Endodermal cell (in vitro differentiated cells): ENCODE measurements at regions not wholly inside any gene's neighbourhood (a gene's known extent, or its start where the extent isn't known, plus 50 kb on each side); places are given as distances from the start of the nearest gene placed in this dataset.
"Not testable (repeated sequence)": the region's sequence is repeated elsewhere in the genome, so short reads cannot be mapped to it uniquely, and the experiment has no call there.

Experiments used
- DNase-seq: peaks from one replicate; pipeline ENCODE4 v3.0.0-alpha.2; 2017
- H3K27ac ChIP-seq: 2 replicates; pipeline ENCODE4 v1.5.1; 2013; ENCODE audit warnings: mild to moderate bottlenecking, low read depth, low read length, moderate library complexity
- H3K27me3 ChIP-seq: 2 replicates; pipeline ENCODE4 v1.6.1; 2013; ENCODE audit warnings: mild to moderate bottlenecking, low read length, moderate library complexity; ENCODE audit not compliant: insufficient read depth, control insufficient read depth, poor library complexity, severe bottlenecking
- H3K36me3 ChIP-seq: 2 replicates; pipeline ENCODE4 v1.7.0; 2013; ENCODE audit warnings: mild to moderate bottlenecking, low read length, moderate library complexity; ENCODE audit not compliant: control insufficient read depth, insufficient read depth
- H3K4me1 ChIP-seq: one replicate; pipeline ENCODE4 v1.7.0; 2013; ENCODE audit warnings: low read length; ENCODE audit not compliant: control insufficient read depth, insufficient read depth
- H3K4me3 ChIP-seq: 2 replicates; pipeline ENCODE4 v1.5.1; 2013; ENCODE audit warnings: mild to moderate bottlenecking, low read length, moderate library complexity
- H3K9ac ChIP-seq: 2 replicates; pipeline ENCODE4 v1.6.1; 2013; ENCODE audit warnings: mild to moderate bottlenecking, low read length, moderate library complexity; ENCODE audit not compliant: poor library complexity, severe bottlenecking; ENCODE audit errors: extremely low read depth
- H3K9me3 ChIP-seq: 2 replicates; pipeline ENCODE4 v1.6.1; 2013; ENCODE audit warnings: mild to moderate bottlenecking, low read length, moderate library complexity; ENCODE audit not compliant: control insufficient read depth
- H3K27ac Mint-ChIP-seq: 2 replicates; pipeline ENCODE4 v1.8.0; 2020; ENCODE audit warnings: mixed read lengths
- H3K27me3 Mint-ChIP-seq: 2 replicates; pipeline ENCODE4 v1.8.0; 2021; ENCODE audit warnings: mild to moderate bottlenecking, mixed read lengths; ENCODE audit not compliant: insufficient read depth
- H3K36me3 Mint-ChIP-seq: 2 replicates; pipeline ENCODE4 v1.8.0; 2020; ENCODE audit warnings: low read depth, mixed read lengths
- H3K4me1 Mint-ChIP-seq: 2 replicates; pipeline ENCODE4 v1.8.0; 2020; ENCODE audit warnings: mixed read lengths
- H3K4me3 Mint-ChIP-seq: 2 replicates; pipeline ENCODE4 v1.8.0; 2020; ENCODE audit warnings: mild to moderate bottlenecking, moderate library complexity, mixed read lengths
- H3K9me3 Mint-ChIP-seq: 2 replicates; pipeline ENCODE4 v1.8.0; 2020; ENCODE audit warnings: mild to moderate bottlenecking, mixed read lengths
- WGBS, 2 experiments: methylation state at CpG; one replicate each; pipeline versions ENCODE4 v1.1.5 to v1.1.7; 2013; ENCODE audit warnings: missing lambda C conversion rate in 2 of 2, mixed read lengths in 1 of 2; ENCODE audit not compliant: insufficient coverage in 1 of 2, insufficient read length in 1 of 2; 5-methylcytosine and 5-hydroxymethylcytosine counted together
- TF ChIP-seq, protein P1 (sequence below): fragments of 200-600 bp; sonication (generic); conservative IDR thresholded peaks from 2 replicates; pipeline ENCODE4 v1.5.0; 2021; ENCODE audit warnings: antibody characterized with exemption, mild to moderate bottlenecking

DNA sequence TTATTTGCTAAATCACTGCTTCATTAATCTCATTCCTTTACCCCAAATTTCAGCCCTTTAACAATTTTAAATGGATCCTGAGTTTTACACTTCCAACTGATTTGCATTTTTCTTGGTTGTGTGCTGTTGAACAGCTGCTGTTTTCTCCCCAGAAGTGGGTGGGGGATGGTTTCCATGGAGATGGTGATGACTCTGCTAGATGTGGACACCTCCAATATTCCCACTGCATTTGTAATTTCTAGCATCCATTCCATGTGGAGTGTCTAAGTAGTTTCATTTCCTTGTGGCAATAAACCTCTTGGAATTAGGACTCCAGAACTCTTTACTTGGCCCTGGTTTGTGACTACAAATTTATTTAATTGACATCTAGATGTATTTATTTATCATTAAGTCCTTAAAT is 330.4 kb downstream of the GBA3 start:
- H3K27ac ChIP-seq = no peak overlapping the region

DNA sequence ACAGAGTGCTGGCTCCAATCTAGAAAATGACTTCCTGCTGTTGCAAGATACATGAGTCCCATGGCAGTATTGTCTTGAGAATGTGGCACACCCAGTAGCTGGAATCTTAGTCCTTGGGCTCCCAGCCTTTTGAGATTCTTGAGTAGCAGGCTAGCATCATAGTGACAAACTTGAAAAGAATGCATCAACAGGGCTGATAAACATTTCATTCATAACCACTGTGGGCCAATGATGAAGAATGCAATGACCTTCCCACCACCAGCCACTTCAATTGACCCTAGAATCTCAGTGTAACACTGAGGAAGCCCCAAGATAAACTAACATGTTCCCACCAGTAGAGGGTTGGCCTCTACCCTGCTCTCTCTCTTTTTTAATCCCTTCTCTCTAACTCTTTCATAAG is 329.3 kb downstream of the GBA3 start:
- no peak overlapping the region for H3K9ac ChIP-seq

More for the DNA sequence above, 330.4 kb downstream of the GBA3 start:
- no peak overlapping the region for H3K9ac ChIP-seq
- no peaks in the 10 kb centered on the region for H3K4me1 ChIP-seq
- TF ChIP-seq, protein P1, sequence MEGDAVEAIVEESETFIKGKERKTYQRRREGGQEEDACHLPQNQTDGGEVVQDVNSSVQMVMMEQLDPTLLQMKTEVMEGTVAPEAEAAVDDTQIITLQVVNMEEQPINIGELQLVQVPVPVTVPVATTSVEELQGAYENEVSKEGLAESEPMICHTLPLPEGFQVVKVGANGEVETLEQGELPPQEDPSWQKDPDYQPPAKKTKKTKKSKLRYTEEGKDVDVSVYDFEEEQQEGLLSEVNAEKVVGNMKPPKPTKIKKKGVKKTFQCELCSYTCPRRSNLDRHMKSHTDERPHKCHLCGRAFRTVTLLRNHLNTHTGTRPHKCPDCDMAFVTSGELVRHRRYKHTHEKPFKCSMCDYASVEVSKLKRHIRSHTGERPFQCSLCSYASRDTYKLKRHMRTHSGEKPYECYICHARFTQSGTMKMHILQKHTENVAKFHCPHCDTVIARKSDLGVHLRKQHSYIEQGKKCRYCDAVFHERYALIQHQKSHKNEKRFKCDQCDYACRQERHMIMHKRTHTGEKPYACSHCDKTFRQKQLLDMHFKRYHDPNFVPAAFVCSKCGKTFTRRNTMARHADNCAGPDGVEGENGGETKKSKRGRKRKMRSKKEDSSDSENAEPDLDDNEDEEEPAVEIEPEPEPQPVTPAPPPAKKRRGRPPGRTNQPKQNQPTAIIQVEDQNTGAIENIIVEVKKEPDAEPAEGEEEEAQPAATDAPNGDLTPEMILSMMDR = no peak
- H3K27me3 ChIP-seq = no peaks in the 10 kb centered on the region
- Mint-ChIP-seq H3K36me3 (no peaks in the 10 kb centered on the region), H3K9me3 (no peaks in the 10 kb centered on the region), H3K4me1 (no peaks in the 10 kb centered on the region), H3K4me3 (no peak overlapping the region), H3K27me3 (no peaks in the 10 kb centered on the region), H3K27ac (no peak overlapping the region)
- no peak for DNase-seq
- H3K36me3 ChIP-seq = no peaks in the 10 kb centered on the region
- H3K4me3 ChIP-seq = no peak overlapping the region
- no peaks in the 10 kb centered on the region for H3K9me3 ChIP-seq

DNA sequence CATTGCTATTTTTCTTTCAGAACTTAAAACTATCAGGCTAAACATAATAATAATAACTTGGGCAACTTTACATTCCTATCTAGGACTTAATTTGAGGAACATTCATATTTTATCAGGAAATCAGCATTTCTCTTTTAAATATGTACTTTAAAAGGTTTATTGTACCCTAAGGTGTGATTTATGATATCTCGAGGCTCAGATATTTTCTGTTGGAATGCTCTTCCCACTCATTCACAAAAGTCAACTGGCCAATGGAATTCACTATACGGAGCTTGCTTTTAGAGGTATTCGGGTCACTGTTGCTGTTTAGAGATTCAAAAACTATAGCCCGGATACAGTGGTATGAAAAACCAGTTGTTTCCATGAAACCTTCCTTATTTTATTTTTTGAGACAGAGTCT is 328.3 kb downstream of the GBA3 start:
- Histone ChIP-seq H3K4me3 (no peak overlapping the region), H3K36me3 (no peaks in the 10 kb centered on the region), H3K9ac (no peak overlapping the region), H3K27ac (no peak overlapping the region), H3K27me3 (no peaks in the 10 kb centered on the region), H3K4me1 (no peaks in the 10 kb centered on the region), H3K9me3 (no peaks in the 10 kb centered on the region)
- no peak overlapping the region for H3K27ac Mint-ChIP-seq
- no peak overlapping the region for H3K4me3 Mint-ChIP-seq
- no peaks in the 10 kb centered on the region for H3K27me3 Mint-ChIP-seq
- WGBS, 2 experiments = 93 to 95% methylated on average over 3 to 4 of the region's 4 CpGs
- DNase-seq = no peak
- no peaks in the 10 kb centered on the region for H3K4me1 Mint-ChIP-seq
- H3K9me3 Mint-ChIP-seq = no peaks in the 10 kb centered on the region
- TF ChIP-seq, protein P1 = no peak
- H3K36me3 Mint-ChIP-seq = no peaks in the 10 kb centered on the region

More for the DNA sequence above, 329.3 kb downstream of the GBA3 start:
- TF ChIP-seq, protein P1 = peak; percentile 24
- DNase-seq = peak; percentile 47
- no peaks in the 10 kb centered on the region for H3K4me1 ChIP-seq
- no peaks in the 10 kb centered on the region for H3K27me3 Mint-ChIP-seq
- no peaks in the 10 kb centered on the region for H3K9me3 ChIP-seq
- H3K4me3 ChIP-seq = no peak overlapping the region
- no peaks in the 10 kb centered on the region for H3K36me3 ChIP-seq
- no peak overlapping the region for H3K27ac Mint-ChIP-seq
- H3K4me3 Mint-ChIP-seq = no peak overlapping the region
- H3K27me3 ChIP-seq = no peaks in the 10 kb centered on the region
- no peaks in the 10 kb centered on the region for H3K36me3 Mint-ChIP-seq
- H3K9me3 Mint-ChIP-seq = no peaks in the 10 kb centered on the region
- no peak overlapping the region for H3K27ac ChIP-seq
- H3K4me1 Mint-ChIP-seq = no peaks in the 10 kb centered on the region

DNA sequence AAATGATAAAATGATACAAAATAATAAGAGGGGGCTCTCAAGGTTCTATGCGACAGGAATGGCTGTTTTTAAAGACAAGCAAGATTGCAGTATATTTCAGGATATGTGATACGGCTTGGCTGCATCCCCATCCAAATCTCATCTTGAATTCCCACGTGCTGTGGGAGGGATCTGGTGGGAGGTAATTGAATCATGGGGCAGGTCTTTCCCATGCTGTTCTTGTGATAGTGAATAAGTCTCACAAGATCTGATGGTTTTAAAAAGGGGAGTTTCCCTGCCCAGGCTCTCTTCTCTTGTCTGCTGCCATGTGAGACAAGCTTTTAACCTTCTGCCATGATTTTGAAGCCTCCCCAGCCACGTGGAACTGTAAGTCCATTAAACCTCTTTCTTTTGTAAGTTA is 327.7 kb downstream of the GBA3 start:
- H3K9ac ChIP-seq, H3K4me3 Mint-ChIP-seq, H3K27me3 Mint-ChIP-seq, H3K4me3 ChIP-seq, H3K9me3 ChIP-seq, H3K9me3 Mint-ChIP-seq, H3K36me3 ChIP-seq, H3K4me1 Mint-ChIP-seq, H3K27ac ChIP-seq, H3K4me1 ChIP-seq, H3K27ac Mint-ChIP-seq, DNase-seq, H3K27me3 ChIP-seq, H3K36me3 Mint-ChIP-seq: not testable (repeated sequence)
- WGBS, 2 experiments = 90% methylated on average over 2 to 4 of the region's 4 CpGs
